Inflammatory macrophage treated with lipopolysaccharide for 4 hours (primary cell): ENCODE measurements at regions not wholly inside any gene's neighbourhood (a gene's known extent, or its start where the extent isn't known, plus 50 kb on each side); places are given as distances from the start of the nearest gene placed in this dataset.
"Not testable (repeated sequence)": the region's sequence is repeated elsewhere in the genome, so short reads cannot be mapped to it uniquely, and the experiment has no call there.

Experiments used
- DNase-seq: peaks from one replicate; pipeline ENCODE4 v3.0.0-alpha.2; 2020

- no peak for DNase-seq
These were observed 267.0 kb downstream of the DACT1 start for GRCh38 chr14:58904776-58905175.

GRCh38 chr14:58907803-58908202, 270.0 kb downstream of the DACT1 start:
- no peak for DNase-seq

DNA sequence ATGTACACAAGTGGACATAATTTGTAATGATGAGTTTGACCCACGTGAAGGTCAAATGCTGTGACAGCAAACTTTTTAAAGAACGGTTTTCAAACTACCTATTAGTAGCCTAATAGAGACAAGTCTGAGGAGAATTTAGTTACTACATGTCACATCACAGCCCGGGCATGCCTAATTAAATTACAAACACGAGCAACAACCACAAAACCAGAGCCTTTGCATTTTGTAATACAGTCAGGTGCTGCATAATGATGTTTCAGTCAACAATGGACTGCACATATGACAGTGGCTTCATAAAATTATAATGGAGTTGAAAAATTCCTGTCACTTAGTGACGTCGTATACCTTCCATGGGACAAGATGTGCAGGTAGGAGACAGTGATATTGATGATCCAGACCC, 274.5 kb downstream of the DACT1 start:
- no peak for DNase-seq

DNA sequence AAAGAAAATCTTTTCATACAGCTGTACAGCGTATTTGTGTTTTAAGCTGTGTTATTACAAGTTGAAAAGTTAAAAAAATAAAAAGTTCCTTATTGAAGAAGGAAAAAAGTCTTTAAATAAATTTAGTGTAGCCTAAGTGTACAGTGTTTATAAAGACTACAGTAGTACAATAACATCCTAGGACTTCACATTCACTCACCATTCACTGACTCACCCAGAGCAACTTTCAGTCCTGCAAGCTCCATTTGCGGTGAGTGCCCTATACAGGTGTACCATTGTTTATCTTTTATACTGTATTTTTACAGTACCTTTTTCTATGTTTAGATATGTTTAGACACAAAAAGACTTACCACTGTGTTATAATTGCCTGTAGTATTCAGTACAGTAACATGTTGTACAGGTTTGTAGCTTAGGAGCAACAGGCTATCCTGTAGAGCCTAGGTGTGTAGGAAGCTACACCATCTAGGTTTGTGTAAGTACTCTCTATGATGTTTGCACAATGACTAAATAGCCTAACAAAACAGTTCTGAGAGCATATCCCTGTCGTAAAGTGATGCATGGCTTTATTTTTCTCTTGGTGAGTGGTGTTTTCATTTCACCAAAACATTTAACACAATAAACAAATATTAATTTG, 275.2 kb downstream of the DACT1 start:
- DNase-seq = no peak

DNA sequence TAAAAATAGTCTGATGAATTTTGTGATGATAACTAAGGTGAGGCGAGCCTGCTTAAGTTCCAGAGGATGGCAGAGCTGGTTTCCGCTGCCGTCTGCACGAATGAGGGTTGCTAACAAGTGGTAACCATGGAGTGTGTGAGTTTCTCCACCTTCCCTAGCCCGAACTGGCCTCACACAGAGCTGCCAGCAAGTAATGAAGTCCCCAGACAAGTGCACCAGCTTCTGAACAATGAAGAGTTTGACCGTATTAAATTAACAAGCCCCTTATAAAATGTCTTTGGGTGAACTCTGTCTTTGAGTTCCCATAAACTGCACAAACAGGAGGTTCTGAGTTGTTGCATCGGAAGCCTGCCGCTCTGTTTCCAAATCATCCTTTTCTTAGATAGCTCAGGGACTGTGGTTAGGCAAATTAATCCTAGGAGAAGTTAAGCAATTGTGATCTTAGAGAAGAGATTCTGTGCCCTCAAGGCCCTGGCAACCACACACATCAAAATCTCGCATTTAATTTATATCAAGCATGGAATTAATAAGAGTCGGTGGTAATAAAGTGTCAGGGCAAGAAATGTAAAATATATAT, 274.1 kb upstream of the DAAM1 start:
- no peak for DNase-seq

DNA sequence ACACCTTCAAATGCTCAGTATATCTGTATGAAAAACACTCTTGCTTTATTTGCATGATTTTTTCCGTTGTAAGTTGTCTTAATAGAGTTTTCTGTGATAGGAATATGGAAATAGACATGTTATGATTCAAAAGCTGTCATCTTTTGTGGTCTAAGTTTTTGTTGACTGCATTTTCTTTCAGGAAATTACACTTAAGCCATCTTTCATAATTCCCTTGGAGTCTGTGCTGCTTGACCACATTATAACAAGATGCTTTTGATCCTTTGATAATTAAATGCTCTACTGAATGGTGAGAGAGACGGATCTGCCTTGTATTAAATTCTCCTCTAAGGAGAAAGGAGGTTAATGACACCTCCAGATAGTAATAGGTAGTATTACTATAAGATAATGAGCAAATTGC, 272.8 kb upstream of the DAAM1 start:
- DNase-seq = no peak

GRCh38 chr14:58918066-58918738, 270.3 kb upstream of the DAAM1 start:
- no peak for DNase-seq

GRCh38 chr14:58919217-58919616, 269.2 kb upstream of the DAAM1 start:
- no peak for DNase-seq

GRCh38 chr14:58920230-58920629, 268.2 kb upstream of the DAAM1 start:
- DNase-seq = no peak

- DNase-seq = not testable (repeated sequence)
These were observed 266.1 kb upstream of the DAAM1 start for GRCh38 chr14:58922201-58922940.

- DNase-seq = no peak
These were observed 264.6 kb upstream of the DAAM1 start for GRCh38 chr14:58923751-58924405.

DNA sequence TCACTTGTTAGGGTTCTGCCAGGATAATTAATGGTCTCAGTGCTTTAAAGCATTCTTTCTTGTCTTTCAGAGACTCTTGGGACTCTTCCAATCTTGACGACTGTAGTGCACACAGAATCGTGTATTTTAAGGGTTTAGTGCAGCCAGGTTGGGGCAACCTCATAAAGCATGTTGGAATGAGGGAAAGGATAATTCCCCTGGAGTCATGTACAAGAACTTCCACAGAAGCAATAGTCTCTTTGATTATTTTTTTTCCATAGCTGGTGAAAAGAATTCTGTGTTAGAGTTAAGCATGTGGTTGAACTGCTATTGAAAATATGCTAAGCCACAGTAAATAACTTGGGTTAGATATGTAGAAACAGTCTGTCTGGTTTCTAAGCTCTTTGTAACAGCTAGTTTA, 246.8 kb upstream of the DAAM1 start:
- DNase-seq = no peak

GRCh38 chr14:58942516-58942915, 246.0 kb upstream of the DAAM1 start:
- no peak for DNase-seq

DNA sequence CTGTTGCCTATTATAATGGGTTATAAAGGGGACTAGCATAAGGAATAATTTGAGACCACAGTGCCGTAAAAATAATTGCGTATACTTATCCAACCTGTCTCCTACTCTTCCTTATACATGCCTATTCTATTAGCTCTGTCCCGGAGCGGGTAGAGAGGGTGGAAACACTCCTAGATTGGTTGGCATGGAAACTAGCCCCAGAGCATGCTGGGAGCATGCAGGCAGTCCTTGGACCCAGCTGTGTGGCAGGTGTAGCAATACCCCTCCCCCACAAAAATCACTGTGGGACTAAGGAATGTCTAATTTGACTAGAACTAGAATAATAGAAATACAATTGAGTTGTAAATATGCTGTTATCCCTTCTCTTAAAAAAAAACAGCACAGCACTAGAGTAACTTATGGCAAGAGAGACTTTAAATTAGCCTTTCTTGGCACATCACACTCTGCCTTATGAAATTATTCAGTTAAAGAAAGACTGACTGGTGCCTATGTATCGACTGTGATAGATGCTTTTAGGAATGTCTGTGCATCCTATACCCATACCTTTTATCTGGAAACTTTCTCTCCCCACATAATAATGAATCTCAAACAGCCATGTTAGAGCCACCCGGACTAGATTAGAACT, 244.0 kb upstream of the DAAM1 start:
- no peak for DNase-seq

DNA sequence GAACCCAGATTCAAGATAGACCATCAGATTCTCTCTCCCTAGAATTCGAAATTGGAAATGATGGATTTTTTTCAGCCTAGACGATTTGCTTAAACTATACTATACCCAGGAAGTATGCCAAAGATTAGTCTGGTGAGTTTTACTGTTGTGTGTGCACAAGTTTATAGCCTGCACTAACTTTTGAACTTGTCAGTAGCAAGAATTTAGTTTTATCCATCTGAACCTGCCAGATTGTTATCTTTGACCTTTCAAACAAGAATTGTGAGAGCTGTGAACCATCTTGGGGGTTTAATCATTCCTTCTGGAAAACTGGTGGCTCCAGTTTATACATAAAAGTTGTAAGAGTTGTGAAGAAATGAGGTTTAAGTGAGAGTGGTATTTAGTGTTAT, 243.5 kb upstream of the DAAM1 start:
- DNase-seq = no peak

GRCh38 chr14:58946431-58946830, 242.0 kb upstream of the DAAM1 start:
- no peak for DNase-seq

- no peak for DNase-seq
These were observed 241.3 kb upstream of the DAAM1 start for GRCh38 chr14:58947156-58947555.

- DNase-seq = no peak
These were observed 240.5 kb upstream of the DAAM1 start for GRCh38 chr14:58947814-58948445.

- no peak for DNase-seq
These were observed 237.9 kb upstream of the DAAM1 start for GRCh38 chr14:58950555-58950954.

GRCh38 chr14:58951143-58951542, 237.3 kb upstream of the DAAM1 start:
- DNase-seq = no peak

DNA sequence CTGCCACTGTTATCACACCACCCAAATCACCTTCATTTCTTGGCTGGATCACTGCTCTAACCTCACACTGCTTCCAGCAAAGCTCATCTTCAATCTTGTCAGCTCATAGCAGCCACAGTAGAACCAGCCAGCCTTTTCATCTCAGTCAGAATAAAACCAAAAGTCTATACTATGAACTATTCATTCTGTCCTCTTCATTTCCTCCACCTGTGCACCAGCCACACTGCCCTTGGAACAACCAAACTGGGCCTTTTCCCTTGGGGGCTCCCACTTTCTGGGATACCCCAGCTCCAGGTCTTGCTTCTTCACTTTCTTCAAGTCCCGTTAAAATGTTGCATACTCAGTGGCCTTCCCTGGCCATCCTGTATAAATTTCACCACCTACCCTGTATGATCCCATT, 234.4 kb upstream of the DAAM1 start:
- DNase-seq = no peak
